H1 (cell line): ENCODE measurements at regions not wholly inside any gene's neighbourhood (a gene's known extent, or its start where the extent isn't known, plus 50 kb on each side); places are given as distances from the start of the nearest gene placed in this dataset.

Experiments
- CTCF ChIP-seq, 3 experiments: IDR thresholded peaks; 1 replicate in 2 of 3; 2 replicates in 1 of 3; pipeline versions ENCODE4 v1.5.1 to v1.6.1; 2011; ENCODE audit warnings: low read length in 3 of 3, mild to moderate bottlenecking in 3 of 3, inconsistent platforms in 2 of 3, low read depth in 1 of 3, moderate library complexity in 1 of 3; ENCODE audit not compliant: insufficient read depth in 1 of 3; ENCODE audit errors: control extremely low read depth in 1 of 3
- HDAC6 ChIP-seq: IDR thresholded peaks from one replicate; pipeline ENCODE4 v1.7.1; 2012; ENCODE audit warnings: low read depth, mild to moderate bottlenecking, inconsistent platforms, low read length, moderate library complexity
- KDM5A ChIP-seq: fragments of 200-600 bp; IDR thresholded peaks from 2 replicates; pipeline ENCODE4 v1.7.1; 2012; ENCODE audit warnings: mild to moderate bottlenecking, low read length, inconsistent platforms, mixed read lengths
- MAFK ChIP-seq: IDR thresholded peaks from 2 replicates; pipeline ENCODE4 v1.6.1; 2012; ENCODE audit warnings: low read depth, mild to moderate bottlenecking, improper control_type of control experiment, low read length
- SAP30 ChIP-seq: fragments of 300-600 bp; sonication (generic); IDR thresholded peaks from 2 replicates; pipeline ENCODE4 v1.7.1; 2012; ENCODE audit warnings: low read length, moderate library complexity, mild to moderate bottlenecking, inconsistent platforms; ENCODE audit not compliant: insufficient read depth, insufficient replicate concordance
- SUZ12 ChIP-seq: fragments of 200-600 bp; sonication (generic); IDR thresholded peaks from 2 replicates; pipeline ENCODE4 v1.6.1; 2012; ENCODE audit warnings: mild to moderate bottlenecking, inconsistent platforms, low read length, moderate library complexity, mixed read lengths

- TF ChIP-seq SAP30: no peak
- TF ChIP-seq SUZ12: no peak
- no peak for TF ChIP-seq MAFK
- no peak for TF ChIP-seq HDAC6
- no peak for TF ChIP-seq CTCF (IDR thresholded peaks at IDR 0.05; ENCODE audit: control extremely low read depth in 1 of 3, insufficient read depth in 1 of 3, low read depth in 1 of 3, low read length in 3 of 3)
- no peak for TF ChIP-seq KDM5A
Measured at GRCh38 chr2:107553539-107553938, 273.2 kb upstream of the RGPD4 start (continued).
